Endothelial cell of hepatic sinusoid (primary cell): ENCODE measurements at regions not wholly inside any gene's neighbourhood (a gene's known extent, or its start where the extent isn't known, plus 50 kb on each side); places are given as distances from the start of the nearest gene placed in this dataset.

Experiments
- in situ Hi-C: cut with HindIII; loops from 2 replicates; pipeline ENCODE4 v1.10.0; 2017; ENCODE audit warnings: low sequenced_read_pairs

DNA sequence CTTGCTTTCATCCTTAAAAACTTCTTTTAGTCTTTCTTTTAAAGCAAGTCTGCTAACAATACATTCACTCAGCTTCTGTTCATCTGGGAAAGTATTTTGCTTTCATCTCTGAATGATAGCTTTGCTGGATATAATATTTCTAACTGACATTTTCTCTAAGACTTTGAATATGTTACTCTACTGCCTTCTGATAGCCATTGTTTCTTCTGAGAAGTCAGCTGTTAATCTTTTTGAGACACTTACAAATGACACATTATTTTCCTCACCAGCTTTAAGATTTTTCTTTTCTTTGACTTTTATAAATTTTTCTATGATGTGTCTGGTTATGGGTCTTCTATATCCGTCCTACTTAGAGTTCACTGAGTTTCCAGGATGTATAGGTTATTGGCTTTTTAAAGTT, 643.1 kb downstream of the KCNA4 start:
- in situ Hi-C loops: no loop called here

DNA sequence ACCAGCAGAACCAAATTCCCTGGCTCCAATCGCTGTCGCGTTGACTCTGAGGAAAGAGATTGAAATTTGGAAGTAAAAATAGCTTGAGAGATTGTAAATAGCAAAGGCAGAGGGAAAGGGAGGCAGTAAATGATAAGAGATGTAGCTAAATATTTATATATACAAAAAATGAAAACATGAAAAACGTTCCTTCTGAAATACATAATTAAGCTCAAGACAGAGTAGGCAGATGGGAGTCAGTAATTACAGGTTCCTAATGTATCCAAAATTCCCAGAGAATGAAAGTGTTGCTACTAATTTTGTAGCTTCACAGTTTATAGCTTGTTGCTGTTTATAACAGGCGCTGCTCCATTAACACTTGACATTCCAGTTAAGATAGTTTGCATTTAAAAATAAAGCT, 648.7 kb downstream of the KCNA4 start:
- in situ Hi-C loops: no loop called here

DNA sequence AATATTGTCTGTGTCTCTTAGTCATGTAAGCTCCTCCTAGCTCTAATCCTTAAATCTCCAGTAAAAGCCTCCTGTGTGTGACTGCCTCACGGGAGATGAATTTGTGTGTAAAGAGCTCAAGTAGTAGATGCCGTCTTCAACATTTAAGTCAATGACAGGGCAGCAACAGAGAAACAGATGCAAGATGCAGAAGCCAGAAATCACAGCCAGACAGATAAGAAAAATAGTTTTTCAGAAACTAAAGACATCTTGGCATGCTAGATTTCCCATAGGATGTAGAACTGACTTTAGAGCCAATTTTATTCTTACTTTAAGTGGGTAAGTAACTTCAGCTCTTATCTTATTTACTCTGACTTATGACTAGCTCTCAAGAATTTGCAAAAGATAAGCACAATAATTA, 652.8 kb downstream of the KCNA4 start:
- in situ Hi-C loops: no loop called here

DNA sequence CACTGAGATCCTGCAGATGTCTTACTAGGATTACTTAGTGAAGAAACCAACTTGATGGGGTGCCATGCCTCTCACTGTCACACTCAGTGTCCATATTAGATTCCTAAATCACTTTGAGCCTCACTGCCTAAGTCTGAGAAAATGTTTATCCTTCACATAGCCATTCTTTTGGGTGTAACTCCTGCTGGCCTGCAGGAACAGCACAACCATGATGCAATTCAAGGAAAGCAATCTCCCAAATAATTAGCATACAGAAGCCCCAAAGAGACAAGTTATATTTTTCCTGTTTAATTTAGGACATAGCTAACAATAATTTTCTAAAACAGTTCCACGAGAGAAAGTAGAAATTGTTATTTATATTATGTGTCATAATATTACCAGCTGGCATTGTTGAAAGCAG, 655.5 kb downstream of the KCNA4 start:
- in situ Hi-C loops: no loop called here

DNA sequence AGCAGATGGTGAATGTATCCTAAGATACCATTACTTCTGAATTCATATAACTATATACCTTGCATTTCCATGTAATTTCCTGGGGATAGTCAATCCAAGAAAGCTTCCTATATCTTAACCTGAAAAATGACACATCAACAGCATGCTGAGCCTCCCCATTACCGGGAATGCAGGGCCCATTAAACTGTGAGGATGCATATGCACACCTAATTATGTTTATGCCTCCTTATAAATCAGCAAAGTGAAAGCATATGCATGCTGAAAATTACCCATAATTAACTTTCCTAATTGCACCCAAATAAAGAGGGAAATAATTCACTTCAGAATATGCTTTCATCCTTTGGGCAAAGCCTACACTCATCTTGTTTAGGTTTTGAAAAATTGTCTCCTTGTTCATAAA, 663.0 kb downstream of the KCNA4 start:
- in situ Hi-C loops: no loop called here

DNA sequence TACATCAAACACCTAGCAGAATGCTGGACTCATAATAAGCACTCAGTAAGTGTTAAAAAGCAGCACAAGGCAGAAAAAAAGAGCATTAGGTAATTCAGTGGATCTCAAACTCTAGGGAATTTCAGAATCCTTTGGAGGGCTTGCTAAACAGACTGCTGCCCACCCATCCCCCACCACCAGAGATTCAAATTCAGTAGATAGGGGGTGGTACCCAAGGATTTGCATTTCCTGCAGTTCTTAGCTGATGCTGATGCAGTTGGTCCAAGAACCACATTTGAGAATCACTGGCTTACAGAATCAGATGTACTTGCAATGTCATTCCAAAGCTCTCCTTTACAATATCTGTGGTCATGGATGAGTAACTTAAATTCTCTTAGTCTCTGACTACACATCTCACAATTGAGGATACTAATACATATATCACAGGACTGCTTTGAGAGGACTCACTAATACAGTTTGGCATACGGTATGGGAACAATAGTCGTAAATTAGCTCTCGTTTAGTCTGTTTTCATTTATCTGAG, 664.5 kb downstream of the KCNA4 start:
- in situ Hi-C loops: no loop called here

DNA sequence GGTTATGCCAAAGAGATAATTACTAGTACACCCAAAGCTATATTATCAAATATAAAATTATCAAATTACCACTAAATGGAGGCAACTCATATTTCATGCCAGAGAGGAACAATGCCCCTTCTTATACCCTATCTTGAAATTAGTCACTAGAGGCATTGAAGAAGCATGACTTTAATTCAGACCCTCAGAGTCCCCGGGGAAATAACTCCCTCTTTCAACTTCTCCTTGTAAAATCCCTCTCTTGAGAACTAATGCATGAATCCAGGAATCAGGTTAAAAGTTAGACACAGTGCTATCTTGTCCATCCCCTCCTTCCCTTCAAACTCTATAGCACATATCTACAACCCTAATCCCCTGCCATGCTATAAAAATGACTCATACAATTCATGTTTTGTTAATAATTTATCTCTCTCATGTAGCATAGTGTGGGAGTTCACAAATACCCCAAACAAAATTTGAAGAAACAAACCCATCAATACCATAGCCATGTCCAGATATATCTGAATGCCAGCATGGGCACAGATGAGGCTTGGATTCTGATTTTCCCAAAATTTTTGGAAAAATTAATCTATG, 665.4 kb downstream of the KCNA4 start:
- in situ Hi-C loops: no loop called here

DNA sequence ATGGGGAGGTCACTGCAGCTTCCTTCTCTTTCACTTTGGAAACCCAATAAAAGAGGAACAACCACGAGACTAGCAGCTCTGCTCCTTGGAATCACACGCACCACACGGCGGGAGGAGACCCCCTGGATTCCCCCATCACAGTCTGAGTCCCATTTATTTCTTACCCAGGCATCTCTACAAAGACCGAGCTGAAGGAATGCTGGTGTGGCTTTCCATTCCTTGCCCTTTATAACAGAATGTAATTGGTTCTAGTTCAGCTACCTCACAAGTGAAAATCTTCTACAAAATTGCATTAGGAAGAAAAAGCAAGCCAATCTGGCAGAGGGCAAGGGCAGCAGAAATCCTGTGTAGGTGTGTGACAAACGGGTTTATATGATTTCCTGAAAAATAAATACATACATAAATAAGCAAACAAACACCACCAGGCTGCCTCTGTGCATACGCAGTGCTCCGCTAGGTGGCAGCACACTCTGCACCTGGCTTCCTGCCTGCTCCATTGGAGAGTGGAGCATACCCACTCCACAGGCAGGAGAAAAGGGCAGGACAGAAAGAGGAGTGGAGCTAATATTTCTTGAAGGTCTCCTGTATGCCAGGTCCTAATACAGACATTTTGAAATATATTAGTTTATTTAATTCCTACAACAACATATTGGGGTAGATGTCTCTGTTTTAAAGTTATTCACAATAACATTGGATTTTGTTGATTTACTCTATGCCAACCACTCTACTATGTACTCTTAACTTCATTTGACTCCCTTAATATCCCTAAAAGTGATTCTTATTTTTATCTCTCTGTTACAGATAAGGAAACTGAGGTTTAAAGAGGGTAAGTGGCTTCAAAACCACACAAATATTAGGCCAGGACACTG, 673.1 kb downstream of the KCNA4 start:
- in situ Hi-C loops: loop anchor here (5.0 to 25.0 kb wide), 2 partner anchors 91 to 1631 kb away; partner anchors contain the start of gene BDNF

DNA sequence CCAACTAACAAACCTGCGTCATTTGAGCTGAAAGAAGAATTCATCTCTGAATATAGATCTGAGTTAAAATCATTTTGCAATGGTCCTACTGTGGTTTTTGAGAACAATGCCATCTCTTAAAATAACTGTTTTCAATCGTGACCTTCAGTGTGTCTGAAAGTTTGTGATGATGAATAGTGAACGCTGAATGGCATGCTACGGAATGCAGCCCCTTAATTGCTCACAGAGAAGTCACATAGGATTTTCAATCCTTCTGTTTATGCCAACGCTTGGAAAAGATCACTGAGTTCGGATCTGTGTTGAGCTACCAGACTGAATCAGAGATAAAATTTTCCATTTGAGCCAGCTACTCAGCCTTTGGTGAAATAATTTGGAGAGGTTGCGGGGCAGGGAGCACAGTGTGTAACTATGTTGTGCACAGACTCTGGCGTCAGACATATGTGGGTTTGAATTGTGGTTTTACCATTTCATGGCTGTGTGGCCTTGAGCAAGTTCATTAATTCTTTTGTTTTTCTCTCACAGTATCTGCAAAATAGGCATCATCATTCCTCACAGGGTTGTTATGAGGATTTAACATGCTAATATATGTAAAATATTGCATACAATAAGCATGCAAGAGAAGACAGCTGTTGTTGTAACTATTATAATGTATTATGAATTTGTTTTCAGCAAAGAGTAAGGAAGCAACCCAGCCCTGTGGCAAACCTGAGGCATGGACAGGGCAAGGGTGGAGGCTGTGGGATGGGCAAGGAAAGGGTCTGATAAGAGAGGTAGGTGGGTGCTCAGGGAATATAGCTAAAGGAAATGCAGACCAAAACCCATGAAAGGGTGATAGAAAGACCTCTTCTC, 679.9 kb downstream of the KCNA4 start:
- in situ Hi-C loops: loop anchor here (25.0 kb wide), 1 partner anchor 1625 kb away; the partner anchor contains the start of gene BDNF

DNA sequence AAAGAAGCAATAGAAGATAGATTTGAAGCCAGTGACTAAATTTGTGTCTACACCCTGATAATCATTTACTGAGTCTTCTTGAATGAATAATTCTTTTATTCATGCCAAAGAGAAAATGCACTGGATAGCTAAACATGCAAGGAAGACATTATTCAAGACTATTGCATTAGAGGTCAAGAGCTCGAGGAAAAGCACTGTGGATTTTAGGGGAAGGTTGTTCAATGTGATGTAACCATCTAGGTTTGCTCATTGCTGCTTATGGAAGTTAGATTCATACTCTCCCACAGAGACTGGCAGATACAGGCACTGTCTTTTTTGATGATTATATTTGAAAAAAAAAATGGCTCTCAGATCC, 682.1 kb downstream of the KCNA4 start:
- in situ Hi-C loops: loop anchor here (25.0 kb wide), 1 partner anchor 1622 kb away; the partner anchor contains the start of gene BDNF

DNA sequence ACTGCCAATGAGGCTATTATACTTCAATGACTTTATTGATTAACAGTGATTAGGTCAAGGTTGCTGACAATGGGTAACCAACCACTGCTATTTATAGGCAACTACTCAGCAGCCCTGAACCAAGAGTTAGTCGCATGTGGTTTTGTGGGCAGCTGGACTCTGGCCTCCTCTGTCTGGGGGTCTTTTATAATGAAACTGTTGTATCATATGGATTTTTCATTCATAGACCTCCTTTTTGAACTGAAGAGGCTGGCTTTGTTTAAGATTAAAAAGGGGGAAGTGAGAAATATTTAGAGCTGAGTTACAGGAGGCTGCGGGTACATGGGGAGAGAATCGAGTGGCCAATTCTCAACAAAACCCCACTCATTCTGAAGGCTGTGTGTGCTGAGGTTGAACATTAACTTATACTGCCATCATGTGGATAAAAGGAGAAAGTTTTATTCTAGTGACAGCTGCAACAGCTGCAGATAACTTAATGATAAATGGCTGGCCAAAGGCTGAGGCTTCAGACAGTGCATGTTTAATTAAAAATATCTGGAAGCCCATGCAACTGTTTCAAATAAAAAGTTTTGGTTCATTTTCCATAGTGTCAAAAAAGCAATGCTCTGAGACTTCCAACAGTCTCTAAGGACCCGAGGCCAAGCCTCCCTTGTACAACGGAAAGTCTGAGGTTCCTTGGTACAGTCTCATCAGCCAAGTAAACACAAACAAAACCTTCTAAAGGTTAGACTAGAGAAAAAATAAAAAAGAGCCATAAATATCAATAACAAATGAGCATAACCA, 682.6 kb downstream of the KCNA4 start:
- in situ Hi-C loops: loop anchor here (25.0 kb wide), 1 partner anchor 1622 kb away; the partner anchor contains the start of gene BDNF

DNA sequence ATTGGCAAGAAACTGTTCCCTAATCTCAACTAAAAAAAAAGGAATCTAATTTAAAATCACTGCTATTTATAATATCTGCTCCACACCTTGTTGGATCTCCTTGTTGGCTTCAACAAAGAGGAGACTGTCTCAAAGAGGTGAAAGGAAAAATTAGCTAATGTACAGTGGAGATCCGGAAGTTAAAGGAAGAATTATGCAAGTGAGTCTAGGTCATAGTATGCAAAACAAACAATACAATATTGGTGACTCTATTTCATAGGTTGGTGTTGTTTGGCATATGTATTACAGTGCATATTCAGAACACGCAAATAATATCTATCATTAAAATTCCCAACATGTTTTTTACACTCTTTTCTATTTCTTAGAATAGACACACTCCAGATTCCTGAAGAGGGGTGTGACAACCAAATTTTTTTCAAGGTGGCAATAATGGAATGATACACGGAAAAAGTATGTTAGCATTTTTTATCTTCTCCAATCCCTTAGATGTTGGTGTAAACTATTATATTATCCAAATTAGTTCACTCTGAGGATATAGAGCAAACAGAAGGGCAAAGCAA, 685.3 kb downstream of the KCNA4 start:
- in situ Hi-C loops: loop anchor here (25.0 kb wide), 1 partner anchor 1619 kb away; the partner anchor contains the start of gene BDNF

DNA sequence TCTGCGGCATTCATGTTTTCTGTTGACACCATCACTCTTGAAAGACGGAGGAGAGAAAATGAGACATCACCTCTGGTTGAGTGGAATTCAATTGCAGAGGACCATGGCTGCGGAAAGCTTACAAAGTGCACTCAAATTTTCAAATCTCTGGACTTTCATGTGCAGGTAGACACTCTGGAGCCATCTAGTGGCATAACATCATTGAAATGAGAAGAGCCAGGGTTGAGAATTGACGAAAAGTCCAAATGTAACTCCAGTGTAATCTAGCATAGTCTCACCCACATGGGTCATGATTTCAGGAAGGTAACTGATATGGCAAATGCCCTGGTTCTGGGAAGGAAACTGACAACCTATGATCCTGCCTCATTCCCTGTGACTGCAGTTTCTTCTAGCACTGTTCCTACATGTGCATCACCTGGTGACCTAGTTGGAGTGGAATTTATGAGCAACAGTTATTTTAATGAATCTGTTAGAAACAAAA, 687.8 kb downstream of the KCNA4 start:
- in situ Hi-C loops: loop anchor here (5.0 to 25.0 kb wide), 2 partner anchors 492 to 1617 kb away; partner anchors contain the start of gene BDNF

DNA sequence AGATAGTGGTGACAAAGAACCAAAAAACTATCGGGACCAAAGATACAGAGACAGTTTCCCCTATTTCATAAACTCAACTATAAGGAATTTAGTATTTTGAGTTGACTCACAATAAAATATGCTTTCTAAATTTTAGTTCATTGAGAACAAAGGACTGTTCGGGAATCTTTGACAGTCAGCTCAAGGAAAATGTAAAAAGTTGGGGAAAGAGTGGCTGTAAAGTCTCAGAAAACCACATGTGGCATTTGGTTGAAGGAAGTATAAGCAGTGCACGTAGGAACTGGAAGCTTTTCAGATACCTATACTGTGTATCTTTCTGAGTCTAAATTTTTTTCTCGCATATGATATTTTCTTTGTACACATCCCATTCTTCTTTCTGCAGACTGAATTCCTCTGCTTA, 688.9 kb downstream of the KCNA4 start:
- in situ Hi-C loops: loop anchor here (5.0 to 25.0 kb wide), 2 partner anchors 491 to 1616 kb away; partner anchors contain the start of gene BDNF

DNA sequence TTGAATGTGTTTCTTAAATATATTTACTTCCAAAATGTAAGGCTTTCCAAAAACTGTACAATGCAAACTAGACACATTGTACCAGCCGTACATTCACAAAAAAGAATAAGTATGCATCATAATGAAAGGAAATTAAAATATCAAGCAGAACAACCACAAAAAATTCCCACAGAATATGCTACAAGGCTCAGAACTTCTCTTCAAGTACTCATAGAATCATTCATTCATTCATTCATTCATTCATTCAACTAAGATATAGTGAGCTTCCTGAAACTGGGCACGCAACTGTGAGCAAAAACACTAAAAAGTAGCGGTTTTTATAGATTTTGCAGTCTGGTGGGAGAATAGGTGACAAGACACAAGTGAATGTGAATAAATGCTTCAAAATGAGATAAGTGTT, 690.1 kb downstream of the KCNA4 start:
- in situ Hi-C loops: loop anchor here (5.0 to 25.0 kb wide), 2 partner anchors 489 to 1614 kb away; partner anchors contain the start of gene BDNF

DNA sequence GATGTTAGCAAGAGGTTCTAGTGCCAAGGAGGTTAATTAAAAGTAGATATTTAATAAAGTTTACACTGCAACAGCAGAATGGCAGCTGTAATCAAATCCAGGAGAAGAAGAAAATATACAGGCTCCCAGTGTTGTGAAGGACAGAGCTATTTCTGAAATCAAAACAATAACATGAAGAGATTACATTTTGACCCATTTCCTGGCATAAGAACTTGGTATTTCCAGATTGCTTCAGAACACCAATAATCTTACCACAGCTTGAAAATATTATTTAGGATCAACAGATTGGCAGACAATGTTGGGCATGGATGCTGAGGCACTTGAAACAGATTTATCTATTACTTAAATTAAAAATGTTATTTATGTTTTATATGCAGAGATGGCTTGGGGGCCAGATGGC, 692.5 kb downstream of the KCNA4 start:
- in situ Hi-C loops: no loop called here

DNA sequence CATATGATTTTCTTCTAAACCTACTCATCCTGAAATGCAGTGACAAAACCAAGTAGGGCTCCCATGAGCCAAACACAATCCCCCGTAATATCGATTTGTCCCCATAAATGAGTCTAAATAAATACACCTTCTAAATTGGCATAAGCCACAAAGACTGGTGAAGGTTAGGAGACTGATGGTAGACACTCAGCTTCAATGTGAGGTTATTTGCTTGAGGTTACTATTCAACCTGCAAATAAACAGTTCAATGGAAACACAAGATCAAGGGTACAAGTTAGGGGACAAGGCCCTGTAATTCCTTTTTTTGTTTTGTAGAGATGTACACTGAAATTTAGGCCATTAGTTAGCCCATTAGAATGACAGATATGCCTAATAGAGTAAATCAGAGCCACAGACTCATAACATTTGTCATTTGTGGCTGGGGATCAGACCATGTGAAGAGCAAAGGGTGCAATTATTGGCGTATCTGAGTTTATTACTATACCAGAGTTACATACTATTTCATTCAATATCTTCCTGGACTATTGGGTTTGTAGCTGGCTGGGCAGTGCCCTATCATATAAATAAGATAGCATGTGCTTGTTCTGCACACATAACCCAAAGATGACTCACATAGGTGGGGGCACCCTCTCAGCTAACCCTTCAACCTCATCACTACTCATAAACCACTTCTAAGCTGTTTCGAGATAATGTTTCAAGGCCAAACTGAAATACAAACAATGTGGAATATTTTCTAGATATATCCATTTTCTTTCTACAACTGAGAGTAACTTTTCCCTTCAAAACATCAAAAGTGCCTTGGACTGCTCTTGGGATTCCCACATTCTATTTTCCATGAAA, 695.3 kb downstream of the KCNA4 start:
- in situ Hi-C loops: no loop called here

DNA sequence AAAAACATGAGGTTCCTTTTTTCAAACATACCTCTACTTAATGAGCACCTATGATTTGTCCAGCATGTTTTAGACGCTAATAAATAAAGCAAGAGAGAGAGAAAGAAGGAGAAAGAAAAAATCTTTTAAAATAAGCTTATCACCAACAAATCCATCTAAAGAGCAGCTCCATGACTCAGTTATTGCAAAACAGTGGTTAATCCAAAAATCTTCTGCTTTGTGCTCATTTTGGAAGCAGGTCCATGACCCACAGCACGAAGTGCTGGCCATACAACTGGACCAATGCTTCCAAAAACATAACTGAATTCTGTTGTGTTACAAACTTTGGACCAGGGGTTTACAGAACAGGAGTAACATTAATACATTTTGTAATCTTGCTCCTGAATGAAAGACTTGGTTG, 696.6 kb downstream of the KCNA4 start:
- in situ Hi-C loops: no loop called here

DNA sequence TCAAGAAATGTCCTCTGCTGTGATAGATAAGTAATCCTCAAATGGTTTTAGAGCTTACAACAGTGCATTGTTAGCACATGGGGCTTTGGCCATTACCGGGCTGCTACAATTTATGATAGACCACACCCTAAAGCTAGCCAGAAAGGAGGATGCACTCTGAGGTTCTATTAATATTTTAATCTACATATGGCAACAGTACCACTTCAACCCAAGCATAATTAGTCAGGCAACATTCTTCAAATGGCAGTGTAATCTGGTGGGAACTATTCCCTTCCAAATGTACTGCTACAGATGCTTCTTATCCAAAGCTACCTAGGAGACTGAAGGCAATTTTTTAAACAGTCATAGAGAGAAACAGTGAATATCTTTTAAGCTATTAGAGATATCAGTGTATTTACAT, 697.6 kb downstream of the KCNA4 start:
- in situ Hi-C loops: no loop called here
